Activated B cell treated with CpG ODN at 0.5 μM for 24 hours (primary cell): ENCODE measurements at regions not wholly inside any gene's neighbourhood (a gene's known extent, or its start where the extent isn't known, plus 50 kb on each side); places are given as distances from the start of the nearest gene placed in this dataset.

Experiments
- ATAC-seq: fragments of 200-7000 bp; cut with Tn5 transposase; one replicate; pipeline ENCODE4 v1.10.0; 2021; ENCODE audit warnings: low read depth, mild to moderate bottlenecking, moderate library complexity
- CTCF ChIA-PET: fragments of 350-600 bp; sonication (Branson Sonifier 250); formaldehyde crosslinking; loops from one replicate; lab custom pipeline; 2021; ENCODE audit warnings: antibody characterized with exemption; lab: Charles Lee
- POLR2A ChIA-PET: fragments of 350-600 bp; sonication (Branson Sonifier 250); formaldehyde crosslinking; loops from one replicate; lab custom pipeline; 2021; ENCODE audit warnings: antibody characterized with exemption; lab: Charles Lee
- DNase-seq: peaks from one replicate; pipeline ENCODE4 v3.0.0; 2022
- H3K27ac Mint-ChIP-seq: one replicate; pipeline ENCODE4 v1.8.0; 2020; ENCODE audit warnings: mixed read lengths
- H3K27me3 Mint-ChIP-seq: one replicate; pipeline ENCODE4 v1.8.0; 2021; ENCODE audit warnings: mixed read lengths
- H3K36me3 Mint-ChIP-seq: one replicate; pipeline ENCODE4 v1.8.0; 2021; ENCODE audit warnings: low read depth, mixed read lengths
- H3K4me1 Mint-ChIP-seq: one replicate; pipeline ENCODE4 v1.8.0; 2021; ENCODE audit warnings: mixed read lengths
- H3K4me3 Mint-ChIP-seq: one replicate; pipeline ENCODE4 v1.8.0; 2020; ENCODE audit warnings: mild to moderate bottlenecking, mixed read lengths
- H3K9me3 Mint-ChIP-seq: one replicate; pipeline ENCODE4 v1.8.0; 2020; ENCODE audit warnings: mixed read lengths
- intact Hi-C: fragments of 100-400 bp; cut with micrococcal nuclease; formaldehyde crosslinking; loops from one replicate; pipeline ENCODE4 v1.15.1; 2024
- TF ChIP-seq, protein P1 (sequence below): fragments of 200-600 bp; IDR thresholded peaks from one replicate; pipeline ENCODE4 v1.8.0; 2022; ENCODE audit warnings: antibody characterized with exemption, mild to moderate bottlenecking

- ChIA-PET POLR2A (no interaction called here), CTCF (no interaction called here)
- TF ChIP-seq, protein P1, sequence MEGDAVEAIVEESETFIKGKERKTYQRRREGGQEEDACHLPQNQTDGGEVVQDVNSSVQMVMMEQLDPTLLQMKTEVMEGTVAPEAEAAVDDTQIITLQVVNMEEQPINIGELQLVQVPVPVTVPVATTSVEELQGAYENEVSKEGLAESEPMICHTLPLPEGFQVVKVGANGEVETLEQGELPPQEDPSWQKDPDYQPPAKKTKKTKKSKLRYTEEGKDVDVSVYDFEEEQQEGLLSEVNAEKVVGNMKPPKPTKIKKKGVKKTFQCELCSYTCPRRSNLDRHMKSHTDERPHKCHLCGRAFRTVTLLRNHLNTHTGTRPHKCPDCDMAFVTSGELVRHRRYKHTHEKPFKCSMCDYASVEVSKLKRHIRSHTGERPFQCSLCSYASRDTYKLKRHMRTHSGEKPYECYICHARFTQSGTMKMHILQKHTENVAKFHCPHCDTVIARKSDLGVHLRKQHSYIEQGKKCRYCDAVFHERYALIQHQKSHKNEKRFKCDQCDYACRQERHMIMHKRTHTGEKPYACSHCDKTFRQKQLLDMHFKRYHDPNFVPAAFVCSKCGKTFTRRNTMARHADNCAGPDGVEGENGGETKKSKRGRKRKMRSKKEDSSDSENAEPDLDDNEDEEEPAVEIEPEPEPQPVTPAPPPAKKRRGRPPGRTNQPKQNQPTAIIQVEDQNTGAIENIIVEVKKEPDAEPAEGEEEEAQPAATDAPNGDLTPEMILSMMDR: no peak
- no peak overlapping the region for H3K4me3 Mint-ChIP-seq
- peaks cover 5% of the 10 kb centered on the region for H3K27me3 Mint-ChIP-seq
- no peak overlapping the region for H3K27ac Mint-ChIP-seq
- H3K4me1 Mint-ChIP-seq: peaks cover 4% of the 10 kb centered on the region
- ATAC-seq (no peak), DNase-seq (no peak)
- no peaks in the 10 kb centered on the region for H3K9me3 Mint-ChIP-seq
- intact Hi-C loops: no loop called here
- H3K36me3 Mint-ChIP-seq: no peaks in the 10 kb centered on the region
These were observed 142.8 kb upstream of the TSC22D2 start for GRCh38 chr3:150265305-150265704.

- Mint-ChIP-seq H3K27me3 (peaks cover 5% of the 10 kb centered on the region), H3K4me3 (no peak overlapping the region), H3K36me3 (no peaks in the 10 kb centered on the region), H3K27ac (no peak overlapping the region), H3K9me3 (no peaks in the 10 kb centered on the region), H3K4me1 (peaks cover 4% of the 10 kb centered on the region)
- DNase-seq: no peak
- intact Hi-C loops: no loop called here
- CTCF ChIA-PET: no interaction called here
- ATAC-seq: no peak
- POLR2A ChIA-PET: no interaction called here
- TF ChIP-seq, protein P1: no peak
These were observed 143.4 kb upstream of the TSC22D2 start for GRCh38 chr3:150264561-150265279.

GRCh38 chr3:150261958-150262357 is 146.1 kb upstream of the TSC22D2 start:
- ChIA-PET CTCF (no interaction called here), POLR2A (interaction anchor here (0.6 kb wide), 1 partner anchor 159 kb away, joined by 4 read pairs; no protein-coding TSS in a partner anchor)
- no peak overlapping the region for H3K4me3 Mint-ChIP-seq
- intact Hi-C loops: no loop called here
- DNase-seq (no peak), ATAC-seq (no peak)
- no peaks in the 10 kb centered on the region for H3K36me3 Mint-ChIP-seq
- no peak overlapping the region for H3K27ac Mint-ChIP-seq
- H3K9me3 Mint-ChIP-seq: no peaks in the 10 kb centered on the region
- H3K4me1 Mint-ChIP-seq: peaks cover 4% of the 10 kb centered on the region
- peaks cover 4% of the 10 kb centered on the region for H3K27me3 Mint-ChIP-seq
- TF ChIP-seq, protein P1: no peak

GRCh38 chr3:150261418-150261817 is 146.7 kb upstream of the TSC22D2 start:
- peaks cover 4% of the 10 kb centered on the region for H3K4me1 Mint-ChIP-seq
- CTCF ChIA-PET: no interaction called here
- no peak overlapping the region for H3K4me3 Mint-ChIP-seq
- POLR2A ChIA-PET: interaction anchor here (0.6 kb wide), 1 partner anchor 160 kb away, joined by 4 read pairs; no protein-coding TSS in a partner anchor
- H3K27me3 Mint-ChIP-seq: peaks cover 7% of the 10 kb centered on the region
- no peak for ATAC-seq
- TF ChIP-seq, protein P1: no peak
- intact Hi-C loops: no loop called here
- no peak overlapping the region for H3K27ac Mint-ChIP-seq
- no peaks in the 10 kb centered on the region for H3K36me3 Mint-ChIP-seq
- no peak for DNase-seq
- H3K9me3 Mint-ChIP-seq: no peaks in the 10 kb centered on the region

GRCh38 chr3:150260398-150260710 is 147.7 kb upstream of the TSC22D2 start:
- no peak for ATAC-seq
- DNase-seq: no peak
- H3K36me3 Mint-ChIP-seq: no peaks in the 10 kb centered on the region
- H3K4me3 Mint-ChIP-seq: no peak overlapping the region
- intact Hi-C loops: no loop called here
- peaks cover 7% of the 10 kb centered on the region for H3K27me3 Mint-ChIP-seq
- H3K9me3 Mint-ChIP-seq: no peaks in the 10 kb centered on the region
- CTCF ChIA-PET: no interaction called here
- H3K27ac Mint-ChIP-seq: no peak overlapping the region
- H3K4me1 Mint-ChIP-seq: peaks cover 3% of the 10 kb centered on the region
- TF ChIP-seq, protein P1: no peak
- POLR2A ChIA-PET: no interaction called here
